Upper lobe of left lung (tissue), 4 donors: ENCODE measurements at regions not wholly inside any gene's neighbourhood (a gene's known extent, or its start where the extent isn't known, plus 50 kb on each side); places are given as distances from the start of the nearest gene placed in this dataset.

Experiments used
- CTCF ChIP-seq, 6 experiments: fragments of 450-650 bp in 4 of 6; fragments of 200-600 bp in 2 of 6; sonication (generic) in 2 of 6; IDR thresholded peaks; one replicate each; pipeline ENCODE4 v1.5.1; 2016 to 2019; ENCODE audit warnings: antibody characterized with exemption in 6 of 6
- POLR2A ChIP-seq, 4 donors: fragments of 450-650 bp; IDR thresholded peaks; one replicate each; pipeline ENCODE4 v1.5.1; 2016 to 2017; ENCODE audit warnings: antibody characterized with exemption in 4 of 4, mild to moderate bottlenecking in 2 of 4

GRCh38 chr7:138370956-138371355, 89.1 kb upstream of the TRIM24 start:
- TF ChIP-seq POLR2A (IDR thresholded peaks at IDR 0.05): no peak
- TF ChIP-seq CTCF (IDR thresholded peaks at IDR 0.05): no peak
